Activated T-cell treated with anti-CD3 and anti-CD28 coated beads, Interleukin-2, amount 50 U/mL, for 48 hours (primary cell): ENCODE measurements at regions not wholly inside any gene's neighbourhood (a gene's known extent, or its start where the extent isn't known, plus 50 kb on each side); places are given as distances from the start of the nearest gene placed in this dataset.

Experiments used
- DNase-seq, 2 experiments: peaks; one replicate each; pipeline ENCODE4 v3.0.0-alpha.2; 2020

GRCh38 chr7:145644426-145645134 is 472.0 kb upstream of the CNTNAP2 start:
- DNase-seq: no peak

- no peak for DNase-seq
These were observed 472.6 kb upstream of the CNTNAP2 start for GRCh38 chr7:145643981-145644380.

GRCh38 chr7:145633513-145633912 is 483.1 kb upstream of the CNTNAP2 start:
- DNase-seq: no peak

- no peak for DNase-seq
These were observed 492.0 kb upstream of the CNTNAP2 start for GRCh38 chr7:145624618-145625017.

GRCh38 chr7:145605963-145606362 is 510.6 kb upstream of the CNTNAP2 start:
- DNase-seq: no peak

- DNase-seq: no peak
These were observed 517.2 kb upstream of the CNTNAP2 start for GRCh38 chr7:145599376-145599775.

- DNase-seq: no peak
These were observed 532.2 kb upstream of the CNTNAP2 start for GRCh38 chr7:145584401-145584800.

- no peak for DNase-seq
These were observed 533.8 kb upstream of the CNTNAP2 start for GRCh38 chr7:145582742-145583303.

- DNase-seq: no peak
These were observed 558.8 kb upstream of the CNTNAP2 start for GRCh38 chr7:145557805-145558204.

- no peak for DNase-seq
These were observed 573.4 kb upstream of the CNTNAP2 start for GRCh38 chr7:145543242-145543641.

- DNase-seq: no peak
These were observed 576.7 kb upstream of the CNTNAP2 start for GRCh38 chr7:145539910-145540309.

GRCh38 chr7:145534301-145534700 is 582.3 kb upstream of the CNTNAP2 start:
- DNase-seq: no peak

GRCh38 chr7:145520284-145520683 is 596.3 kb upstream of the CNTNAP2 start:
- DNase-seq: no peak

GRCh38 chr7:145511004-145511403 is 605.6 kb upstream of the CNTNAP2 start:
- no peak for DNase-seq

- no peak for DNase-seq
These were observed 618.6 kb upstream of the CNTNAP2 start for GRCh38 chr7:145497911-145498525.

GRCh38 chr7:145490356-145490755 is 626.2 kb upstream of the CNTNAP2 start:
- no peak for DNase-seq

- no peak for DNase-seq
These were observed 627.0 kb upstream of the CNTNAP2 start for GRCh38 chr7:145489609-145490008.

GRCh38 chr7:145488816-145489215 is 627.8 kb upstream of the CNTNAP2 start:
- DNase-seq: no peak

- DNase-seq: no peak
These were observed 634.6 kb upstream of the CNTNAP2 start for GRCh38 chr7:145481985-145482384.

GRCh38 chr7:145478541-145478940 is 638.1 kb upstream of the CNTNAP2 start:
- no peak for DNase-seq

- DNase-seq: no peak
These were observed 638.3 kb upstream of the TPK1 start for GRCh38 chr7:145474009-145474686.

- DNase-seq: no peak
These were observed 636.0 kb upstream of the TPK1 start for GRCh38 chr7:145471883-145472282.

- no peak for DNase-seq
These were observed 628.4 kb upstream of the TPK1 start for GRCh38 chr7:145464287-145464686.

GRCh38 chr7:145462463-145462862 is 626.6 kb upstream of the TPK1 start:
- no peak for DNase-seq
